ENCODE measurements at regions not wholly inside any gene's neighbourhood (a gene's known extent, or its start where the extent isn't known, plus 50 kb on each side); places are given as distances from the start of the nearest gene placed in this dataset.

DNA sequence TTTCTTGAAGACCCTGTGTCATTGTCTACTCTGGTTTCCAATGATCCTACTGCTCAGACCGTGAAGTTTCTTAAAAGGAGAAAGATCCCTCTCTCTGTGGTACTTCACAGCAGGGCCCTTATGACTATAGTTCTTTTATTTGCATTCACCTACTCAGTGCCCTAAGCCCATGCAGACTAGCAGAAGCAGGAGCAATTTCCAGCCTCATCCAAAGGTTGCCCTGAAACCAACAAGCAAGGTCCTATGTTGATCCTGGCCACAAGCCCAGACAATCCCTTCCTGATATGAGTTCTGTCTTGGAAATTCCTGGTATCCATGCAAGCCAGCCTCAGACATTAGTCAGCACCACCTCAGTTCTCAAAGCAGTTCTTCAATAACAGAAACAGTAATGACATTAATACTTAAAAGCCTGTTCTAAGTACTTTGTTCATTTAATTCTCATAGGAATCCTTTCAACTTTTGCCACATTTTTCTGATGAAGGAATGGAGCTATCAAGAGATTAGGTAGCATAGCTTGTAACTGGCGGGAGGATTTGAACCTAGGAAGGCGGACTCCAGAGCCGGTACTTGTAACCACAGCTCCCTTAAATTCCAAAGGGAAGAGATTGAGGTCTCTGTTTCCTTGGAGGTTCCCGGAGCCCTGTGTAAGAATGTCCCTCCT, 58.1 kb upstream of the ST8SIA6 start:
- POLR2A ChIA-PET, result no interaction called here
- Mint-ChIP-seq H3K27ac (peak overlapping the region in 1 of 10 donors; percentile 28), H3K9me3 (peaks cover 2 to 20% (median 9%) of the 10 kb centered on the region in 9 donors), H3K4me1 (peaks cover 0 to 34% (median 3%) of the 10 kb centered on the region in 4 donors), H3K4me3 (no peak overlapping the region), H3K27me3 (peaks cover 0 to 9% (median 6%) of the 10 kb centered on the region in 5 donors), H3K36me3 (peaks cover 0 to 19% (median 8%) of the 10 kb centered on the region in 3 donors)
- no peak for DNase-seq
- ATAC-seq, result no peak

DNA sequence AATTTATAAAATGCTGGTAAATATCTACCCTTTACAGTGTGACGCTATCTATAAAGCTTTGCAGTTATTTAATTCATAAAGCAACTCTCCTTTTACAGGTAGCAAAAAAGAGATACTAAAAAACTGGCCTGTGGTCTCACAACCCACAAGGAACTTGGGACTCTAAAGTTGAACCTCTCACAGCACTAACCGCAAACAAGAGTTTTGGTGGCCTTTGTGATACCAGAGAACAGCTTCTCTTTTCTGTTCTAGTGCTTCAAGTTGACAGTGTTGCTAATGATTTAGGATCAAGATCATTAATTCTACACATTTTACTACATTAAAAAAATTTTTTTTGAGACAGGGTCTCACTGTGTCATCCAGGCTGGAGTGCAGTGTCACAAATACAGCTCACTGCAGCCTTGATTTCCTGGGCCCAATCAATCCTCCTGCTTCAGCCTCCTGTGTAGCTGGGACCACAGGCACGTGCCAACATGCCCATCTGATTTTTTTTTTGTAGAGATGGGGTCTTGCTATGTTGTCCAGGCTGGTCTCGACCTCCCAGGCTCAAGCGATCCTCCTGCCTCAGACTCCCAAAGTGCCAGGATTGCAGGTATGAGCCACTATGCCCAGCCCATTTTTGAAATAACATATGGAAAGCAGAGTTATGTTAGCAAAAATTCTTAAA, 56.0 kb upstream of the ST8SIA6 start:
- peaks cover 2 to 19% (median 7%) of the 10 kb centered on the region in 9 donors for H3K9me3 Mint-ChIP-seq
- ATAC-seq (no peak), DNase-seq (peak in 1 of 10 donors; percentile 15)
- H3K4me1 Mint-ChIP-seq, result peaks cover 1 to 50% (median 14%) of the 10 kb centered on the region in 4 donors
- H3K27me3 Mint-ChIP-seq, result peaks cover 0 to 11% (median 5%) of the 10 kb centered on the region in 5 donors
- POLR2A ChIA-PET, result no interaction called here
- H3K27ac Mint-ChIP-seq, result peak overlapping the region in 1 of 10 donors; percentile 42
- H3K36me3 Mint-ChIP-seq, result peaks cover 0 to 18% (median 8%) of the 10 kb centered on the region in 3 donors
- H3K4me3 Mint-ChIP-seq, result peak overlapping the region in 1 of 10 donors; percentile 70

DNA sequence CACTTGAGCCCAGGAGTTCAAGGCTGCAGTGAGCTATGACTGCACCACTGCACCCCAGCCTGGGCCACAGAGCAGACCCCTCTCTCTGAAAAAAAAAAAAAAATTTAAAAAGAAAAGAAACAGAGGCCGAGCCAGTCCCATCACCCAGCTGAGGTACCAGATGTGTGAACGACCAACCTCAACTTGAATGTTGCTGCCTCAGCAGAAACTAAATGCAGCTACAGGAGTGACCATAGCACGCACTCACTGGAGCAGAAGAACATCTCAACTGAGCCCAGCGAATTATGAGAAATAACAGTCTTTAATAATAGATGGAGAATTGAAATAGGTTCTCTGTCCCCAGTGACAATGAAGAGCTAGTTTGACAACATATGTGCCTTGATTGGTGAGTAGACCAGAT, 53.1 kb upstream of the ST8SIA6 start:
- no peak for ATAC-seq
- peaks cover 1 to 64% (median 14%) of the 10 kb centered on the region in 4 donors for H3K4me1 Mint-ChIP-seq
- peak overlapping the region in 1 of 10 donors; percentile 38 for H3K27ac Mint-ChIP-seq
- peaks cover 0 to 11% (median 3%) of the 10 kb centered on the region in 9 donors for H3K9me3 Mint-ChIP-seq
- peak overlapping the region in 1 of 10 donors; percentile 4 for H3K4me3 Mint-ChIP-seq
- POLR2A ChIA-PET, result no interaction called here
- H3K36me3 Mint-ChIP-seq, result peaks cover 0 to 12% (median 8%) of the 10 kb centered on the region in 3 donors
- H3K27me3 Mint-ChIP-seq, result peaks cover 0 to 11% (median 5%) of the 10 kb centered on the region in 5 donors
- DNase-seq, result no peak

DNA sequence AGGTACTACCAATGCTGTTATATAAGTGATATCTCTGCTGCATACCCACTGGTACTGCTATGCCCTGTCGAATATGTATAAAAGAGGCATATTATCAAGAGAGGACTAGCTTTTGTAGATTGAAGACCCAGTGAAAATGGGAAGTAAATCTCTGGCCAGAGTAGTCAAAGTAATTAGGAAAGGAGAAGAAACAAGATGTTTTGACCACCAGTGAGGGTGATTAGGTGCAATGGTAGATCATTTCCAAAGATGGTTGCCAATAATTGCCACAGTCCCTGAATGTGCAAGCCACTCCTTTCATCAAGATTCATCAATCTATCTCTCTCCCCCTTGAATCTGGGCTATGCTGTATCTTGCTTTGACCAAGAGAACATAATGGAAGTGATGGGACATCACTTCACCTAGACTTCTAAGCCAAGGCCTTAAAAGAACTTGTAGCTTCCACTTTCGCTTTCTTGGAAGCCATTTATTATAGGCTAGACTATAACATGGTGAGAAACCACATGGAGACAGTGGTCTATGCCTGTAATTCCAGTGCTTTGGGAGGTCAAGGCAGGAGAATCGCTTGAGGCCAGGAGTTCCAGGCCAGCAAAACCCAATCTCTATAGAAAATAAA, 52.6 kb upstream of the ST8SIA6 start:
- POLR2A ChIA-PET, result no interaction called here
- DNase-seq (no peak), ATAC-seq (no peak)
- peak overlapping the region in 3 of 10 donors; percentile 1 to 17 (median 4) for H3K4me3 Mint-ChIP-seq
- peak overlapping the region in 3 of 10 donors; percentile 38 to 84 (median 55) for H3K27ac Mint-ChIP-seq
- H3K36me3 Mint-ChIP-seq, result peaks cover 0 to 12% (median 8%) of the 10 kb centered on the region in 3 donors
- H3K27me3 Mint-ChIP-seq, result peaks cover under 1 to 11% (median 5%) of the 10 kb centered on the region in 5 donors
- peaks cover 0 to 11% (median 3%) of the 10 kb centered on the region in 9 donors for H3K9me3 Mint-ChIP-seq
- H3K4me1 Mint-ChIP-seq, result peaks cover 1 to 59% (median 14%) of the 10 kb centered on the region in 4 donors

DNA sequence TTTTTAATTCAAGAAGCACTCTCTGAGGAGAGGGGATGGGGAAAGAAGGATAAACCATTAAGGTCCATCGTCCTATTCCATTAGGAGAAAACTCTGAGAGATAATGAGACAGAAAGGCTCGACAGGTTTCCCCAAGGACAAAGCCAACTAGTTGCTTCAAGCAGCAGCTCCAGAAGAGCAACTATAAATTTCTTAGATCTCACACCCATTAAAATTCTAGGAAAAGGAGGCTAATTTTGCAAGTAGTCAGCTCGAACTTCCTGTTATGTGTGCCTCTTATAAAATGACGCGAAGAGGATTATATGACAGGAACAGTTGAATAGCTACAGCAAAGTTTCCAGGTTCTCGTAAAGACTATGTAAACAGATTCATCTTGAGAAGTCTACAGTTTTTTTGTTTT, 52.0 kb upstream of the ST8SIA6 start:
- DNase-seq (no peak), ATAC-seq (no peak)
- POLR2A ChIA-PET, result no interaction called here
- peaks cover 0 to 11% (median 3%) of the 10 kb centered on the region in 9 donors for H3K9me3 Mint-ChIP-seq
- H3K36me3 Mint-ChIP-seq, result peaks cover 0 to 12% (median 8%) of the 10 kb centered on the region in 3 donors
- peaks cover 1 to 11% (median 5%) of the 10 kb centered on the region in 5 donors for H3K27me3 Mint-ChIP-seq
- H3K4me1 Mint-ChIP-seq, result peaks cover 3 to 59% (median 14%) of the 10 kb centered on the region in 4 donors
- peak overlapping the region in 3 of 10 donors; percentile 15 to 40 (median 20) for H3K4me3 Mint-ChIP-seq
- peak overlapping the region in 5 of 10 donors; percentile 0 to 86 (median 38) for H3K27ac Mint-ChIP-seq

DNA sequence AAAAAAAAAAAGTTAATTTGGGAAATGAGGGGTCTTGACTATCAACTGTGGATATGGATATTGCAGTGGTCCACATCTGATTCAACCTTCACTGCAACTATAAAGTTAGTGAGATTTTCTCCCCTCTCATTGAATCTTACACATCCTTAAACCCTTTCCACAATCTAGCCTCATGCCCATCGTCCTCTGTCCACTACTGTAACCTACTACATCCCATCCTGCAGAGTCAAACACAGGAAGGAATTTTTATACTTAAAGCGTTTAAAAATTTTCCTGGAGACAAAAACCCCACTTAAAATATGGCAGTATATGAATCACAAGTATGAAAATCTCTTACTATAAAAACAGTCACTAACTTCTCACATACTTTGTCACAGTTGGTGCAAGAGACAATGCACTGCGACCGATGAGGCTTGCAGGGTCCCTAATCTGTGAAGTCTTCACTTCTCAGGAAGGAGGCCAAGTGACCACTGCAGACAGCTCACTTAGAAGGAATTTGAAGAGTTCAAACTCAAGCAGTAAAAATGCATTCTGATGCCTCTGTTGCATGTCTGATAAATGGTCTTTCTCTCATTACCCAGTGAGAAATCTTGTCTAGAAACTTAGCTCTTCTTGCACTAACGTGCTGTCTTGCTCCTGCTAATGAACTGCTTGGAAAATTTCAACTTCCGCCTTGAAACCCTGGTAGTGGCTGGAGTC, 50.3 kb upstream of the ST8SIA6 start:
- Mint-ChIP-seq H3K4me1 (peaks cover 3 to 46% (median 14%) of the 10 kb centered on the region in 4 donors), H3K4me3 (no peak overlapping the region), H3K27me3 (peaks cover 1 to 11% (median 6%) of the 10 kb centered on the region in 5 donors), H3K36me3 (peaks cover 0 to 12% (median 8%) of the 10 kb centered on the region in 3 donors), H3K27ac (no peak overlapping the region), H3K9me3 (peaks cover 0 to 11% (median 3%) of the 10 kb centered on the region in 9 donors)
- POLR2A ChIA-PET, result no interaction called here
- ATAC-seq (no peak), DNase-seq (no peak)
